ENCODE measurements at regions not wholly inside any gene's neighbourhood (a gene's known extent, or its start where the extent isn't known, plus 50 kb on each side); places are given as distances from the start of the nearest gene placed in this dataset.
A peak's percentile ranks its signal among the peaks of the same experiment; 100 is the strongest.
"Not testable (repeated sequence)": the region's sequence is repeated elsewhere in the genome, so short reads cannot be mapped to it uniquely, and the experiment has no call there.

DNA sequence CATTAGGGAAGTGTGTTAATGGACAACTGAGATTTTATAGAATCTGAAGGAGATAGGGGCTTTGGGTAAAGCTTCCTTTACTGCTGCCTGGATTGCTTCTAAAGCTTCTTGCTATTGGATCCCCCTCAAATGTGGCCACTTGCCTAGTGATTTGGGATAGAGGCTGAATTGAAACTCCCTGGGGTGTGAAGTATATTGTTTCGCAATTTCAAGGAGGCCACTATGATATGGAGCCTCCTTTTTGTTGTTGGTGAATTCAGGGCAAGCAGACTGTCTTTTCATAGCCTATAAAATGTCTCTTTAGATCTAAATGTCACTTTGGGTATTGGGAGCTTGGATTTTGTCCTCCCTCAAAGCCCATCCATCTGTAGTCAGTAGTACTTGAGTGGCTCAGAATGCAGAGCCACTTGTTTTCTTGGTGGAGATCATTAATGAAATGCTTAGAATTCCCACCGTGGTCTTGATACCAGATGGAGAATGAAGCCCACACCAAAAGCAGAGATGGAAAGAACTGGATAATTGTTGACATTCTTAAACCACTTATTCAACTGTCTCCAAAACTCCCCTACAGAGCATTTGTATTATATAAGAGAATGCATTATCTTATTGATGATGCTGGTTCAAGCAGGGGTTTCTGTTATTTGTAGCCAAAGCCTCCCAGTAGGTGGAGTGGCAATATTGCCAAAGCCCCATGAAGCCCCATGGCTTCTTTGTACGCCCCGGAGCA lies 144.3 kb upstream of the KCNE2 start:
- DNase-seq (ENCODE audit: low read depth): no peak

GRCh38 chr21:34220556-34221195 lies 143.1 kb upstream of the KCNE2 start:
- no peak for DNase-seq (ENCODE audit: low read depth)

- DNase-seq (ENCODE audit: low read depth): peak; percentile 15
Measured at GRCh38 chr21:34221331-34222030, 142.3 kb upstream of the KCNE2 start.

- DNase-seq (ENCODE audit: low read depth): no peak
Measured at GRCh38 chr21:34222031-34222335, 141.8 kb upstream of the KCNE2 start.

- no peak for DNase-seq (ENCODE audit: low read depth)
Measured at GRCh38 chr21:34223376-34223775, 140.4 kb upstream of the KCNE2 start.

DNA sequence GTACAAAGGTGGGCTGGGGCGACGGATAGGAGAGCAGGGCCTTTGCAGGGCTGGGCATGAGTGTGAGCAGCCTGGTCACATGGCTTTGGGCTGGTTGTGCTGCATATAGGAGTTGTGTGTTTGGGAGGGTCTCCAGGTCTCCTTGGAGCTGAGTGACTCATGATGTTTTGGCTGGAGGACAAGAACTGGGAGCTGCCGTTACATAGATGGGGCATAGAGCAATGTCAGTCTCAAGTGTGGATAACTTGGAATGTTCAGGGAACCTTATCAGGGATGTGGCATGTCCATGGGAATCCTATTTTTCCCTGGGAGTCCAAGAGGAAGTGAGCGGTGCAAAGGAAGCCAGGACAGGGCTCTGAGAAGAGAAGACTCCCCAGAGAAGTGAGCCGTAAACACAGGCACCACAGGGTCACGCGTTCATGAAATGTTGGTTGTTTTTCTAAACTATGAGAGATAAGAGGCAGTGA lies 136.4 kb upstream of the KCNE2 start:
- peak; percentile 83 for DNase-seq (ENCODE audit: low read depth)

- no peak for DNase-seq (ENCODE audit: low read depth)
Measured at GRCh38 chr21:34228792-34229191, 135.0 kb upstream of the KCNE2 start.

GRCh38 chr21:34229353-34229752 lies 134.5 kb upstream of the KCNE2 start:
- no peak for DNase-seq (ENCODE audit: low read depth)

GRCh38 chr21:34233741-34234140 lies 130.1 kb upstream of the KCNE2 start:
- not testable (repeated sequence) for DNase-seq (ENCODE audit: low read depth)

DNA sequence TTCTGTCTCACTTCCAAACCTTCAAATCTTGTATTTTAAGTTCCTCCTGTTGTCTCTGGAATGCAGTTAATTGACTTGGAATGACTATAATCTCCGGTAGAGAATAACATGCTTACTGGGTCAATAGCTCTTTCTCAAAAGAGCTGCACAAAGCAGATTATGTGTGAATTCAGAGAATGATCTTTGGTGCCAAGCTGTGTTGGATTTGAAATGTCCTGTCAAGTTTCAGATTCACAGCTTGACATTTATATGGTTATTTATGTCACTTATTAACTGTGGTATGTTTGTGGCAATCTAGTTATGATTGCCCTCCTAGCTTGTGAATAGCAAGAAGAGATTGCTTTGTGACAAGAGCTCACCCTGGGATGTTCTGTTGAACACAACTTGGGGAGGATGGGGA lies 128.3 kb upstream of the KCNE2 start:
- DNase-seq (ENCODE audit: low read depth): no peak

- no peak for DNase-seq (ENCODE audit: low read depth)
Measured at GRCh38 chr21:34242973-34243372, 120.8 kb upstream of the KCNE2 start.

DNA sequence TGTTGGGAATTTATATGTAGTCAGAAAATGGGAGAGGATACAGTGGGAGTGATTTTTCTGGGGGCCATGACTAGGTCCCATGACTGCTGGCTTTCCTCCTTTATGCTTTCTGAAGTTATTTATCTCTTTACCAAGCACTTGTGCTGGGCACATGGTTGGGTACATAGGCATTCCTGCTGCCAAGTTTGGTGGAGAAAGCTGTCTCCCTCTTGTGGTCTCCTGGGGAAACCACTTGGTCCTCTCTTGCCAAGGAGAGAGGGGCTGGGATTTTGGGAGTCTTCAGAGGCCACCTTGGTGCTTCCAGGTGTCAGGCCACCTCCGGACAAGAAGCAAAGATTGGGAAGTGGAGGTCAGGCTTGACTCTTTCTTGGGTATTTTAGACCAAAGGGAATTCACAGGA lies 120.2 kb upstream of the KCNE2 start:
- peak; percentile 42 for DNase-seq (ENCODE audit: low read depth)

- DNase-seq (ENCODE audit: low read depth): no peak
Measured at GRCh38 chr21:34252751-34253150, 111.1 kb upstream of the KCNE2 start.

GRCh38 chr21:34255073-34255472 lies 108.7 kb upstream of the KCNE2 start:
- DNase-seq (ENCODE audit: low read depth): no peak

DNA sequence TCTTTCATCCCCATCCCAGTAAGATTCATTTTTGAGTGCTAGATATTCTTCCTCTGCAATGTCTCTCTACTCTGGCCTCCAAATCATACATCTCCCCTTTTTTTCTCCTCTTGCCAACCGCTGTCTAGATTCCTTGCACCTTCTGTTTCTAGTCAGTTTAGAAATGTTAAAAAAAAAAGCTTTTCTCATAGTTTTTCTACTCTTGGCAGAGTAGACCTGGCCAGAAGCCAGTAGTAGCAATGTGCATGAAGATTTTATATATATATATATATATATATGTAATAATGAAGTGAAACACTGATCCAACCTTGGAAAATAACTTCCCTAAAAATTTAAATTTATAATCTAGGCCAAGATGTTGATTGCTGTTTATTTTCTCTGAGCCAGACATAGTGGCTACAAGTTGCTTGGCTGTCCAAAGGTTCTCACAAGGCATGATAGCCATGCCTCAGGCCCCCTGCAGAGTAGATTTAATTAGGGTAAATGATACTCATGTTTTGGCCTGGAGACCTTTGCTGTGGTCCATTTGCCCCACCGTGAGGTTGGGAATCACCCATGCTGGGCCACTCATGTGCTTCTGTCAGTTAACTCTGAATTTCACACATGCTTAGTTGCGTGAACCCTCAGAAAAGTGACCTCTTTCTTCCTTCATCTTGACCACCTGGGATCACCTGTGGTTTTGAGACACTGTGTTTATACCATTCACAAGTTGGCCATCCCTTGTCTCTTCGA lies 103.4 kb upstream of the KCNE2 start:
- no peak for DNase-seq (ENCODE audit: low read depth)

GRCh38 chr21:34261841-34262468 lies 101.9 kb upstream of the KCNE2 start:
- no peak for DNase-seq (ENCODE audit: low read depth)

DNA sequence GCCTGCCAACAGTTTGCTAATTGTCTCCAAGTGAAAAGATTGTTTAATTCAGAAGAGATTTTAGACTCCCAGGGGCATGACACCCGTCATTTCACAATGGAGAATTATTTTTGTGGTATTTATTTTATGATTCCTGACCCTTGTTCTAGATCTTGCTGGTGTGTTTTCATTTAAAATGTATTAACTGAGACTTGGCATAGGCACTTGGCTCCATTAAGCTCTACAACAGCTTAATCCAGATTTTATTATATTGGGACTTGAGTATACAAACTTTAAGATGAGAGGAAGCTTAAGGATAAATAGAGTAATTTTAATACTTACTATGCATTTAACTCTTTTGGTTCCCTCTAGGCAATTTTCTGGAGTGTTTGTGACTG lies 101.3 kb upstream of the KCNE2 start:
- no peak for DNase-seq (ENCODE audit: low read depth)

DNA sequence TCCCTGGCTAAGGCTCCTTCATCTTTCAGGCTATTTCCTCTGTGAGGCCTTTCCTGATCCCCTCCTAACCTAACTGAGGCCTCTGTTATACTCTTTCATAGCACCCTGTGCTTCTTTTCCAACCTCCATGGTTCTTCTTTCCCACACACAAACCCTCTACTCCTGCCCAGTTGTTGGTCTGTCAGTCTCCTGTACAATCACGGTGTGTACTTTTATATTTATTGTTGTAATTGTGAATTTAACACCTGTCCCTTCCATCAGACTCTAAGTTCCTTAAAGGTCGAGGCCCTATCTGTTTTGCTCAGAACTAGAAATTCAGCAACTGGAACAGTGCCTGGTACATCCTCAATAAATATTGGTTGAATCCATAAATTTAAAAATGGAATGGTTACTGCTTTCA lies 100.2 kb upstream of the KCNE2 start:
- no peak for DNase-seq (ENCODE audit: low read depth)

DNA sequence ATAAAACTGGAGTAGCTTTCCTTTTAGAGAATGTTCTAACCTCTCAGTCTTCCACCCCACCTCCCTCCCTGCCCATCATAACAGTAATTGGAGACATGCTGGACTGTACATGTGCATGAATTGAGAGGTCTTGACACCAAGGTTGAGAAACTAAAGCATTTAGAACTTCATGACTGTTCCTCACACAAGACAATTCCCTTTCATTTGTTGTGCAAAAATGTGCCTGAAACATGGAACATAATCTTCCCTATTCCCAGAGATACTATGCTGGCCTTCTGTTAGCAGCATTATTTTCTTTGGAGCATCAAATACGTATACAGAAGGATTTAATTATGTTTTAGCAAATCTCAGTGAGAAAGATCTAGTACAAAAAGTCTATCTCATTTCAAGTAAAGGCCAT lies 97.5 kb upstream of the KCNE2 start:
- DNase-seq (ENCODE audit: low read depth): no peak

- DNase-seq (ENCODE audit: low read depth): no peak
Measured at GRCh38 chr21:34268493-34268892, 95.3 kb upstream of the KCNE2 start.

- DNase-seq (ENCODE audit: low read depth): no peak
Measured at GRCh38 chr21:34270411-34270810, 93.4 kb upstream of the KCNE2 start.

GRCh38 chr21:34271189-34271851 lies 92.5 kb upstream of the KCNE2 start:
- DNase-seq (ENCODE audit: low read depth): no peak
